Vagina (tissue), 2 donors: ENCODE measurements at regions not wholly inside any gene's neighbourhood (a gene's known extent, or its start where the extent isn't known, plus 50 kb on each side); places are given as distances from the start of the nearest gene placed in this dataset.

Source experiments
- DNase-seq, 2 donors: peaks; one replicate each; pipeline ENCODE4 v3.0.0-alpha.2; 2017; ENCODE audit errors: extremely low spot score in 2 of 2
- H3K27ac ChIP-seq: fragments of 200-600 bp; sonication (generic); one replicate; pipeline ENCODE4 v1.5.1; 2019
- H3K27me3 ChIP-seq: fragments of 200-600 bp; sonication (generic); one replicate; pipeline ENCODE4 v1.5.1; 2019
- H3K36me3 ChIP-seq, 2 donors: fragments of 200-600 bp; sonication (generic); one replicate each; pipeline ENCODE4 v1.5.1; 2017 to 2019
- H3K4me1 ChIP-seq: fragments of 200-600 bp; sonication (generic); one replicate; pipeline ENCODE4 v1.5.1; 2019
- H3K4me3 ChIP-seq, 2 donors: fragments of 200-600 bp; sonication (generic); 1 replicate in 1 of 2; 2 replicates in 1 of 2; pipeline ENCODE4 v1.5.1; 2016 to 2019
- H3K9me3 ChIP-seq: fragments of 200-600 bp; sonication (generic); one replicate; pipeline ENCODE4 v1.5.1; 2019
- POLR2A ChIP-seq, 2 donors: fragments of 450-650 bp; IDR thresholded peaks; one replicate each; pipeline ENCODE4 v1.6.1; 2017; ENCODE audit warnings: antibody characterized with exemption in 2 of 2, mild to moderate bottlenecking in 2 of 2, moderate library complexity in 2 of 2
- POLR2AphosphoS5 ChIP-seq, 2 donors: sonication (generic); formaldehyde crosslinking; IDR thresholded peaks; one replicate each; pipeline ENCODE4 v1.9.0; 2017; ENCODE audit warnings: antibody characterized with exemption in 2 of 2, mild to moderate bottlenecking in 2 of 2, low read depth in 1 of 2; ENCODE audit not compliant: insufficient read depth in 1 of 2
- intact Hi-C: fragments of 100-400 bp; cut with DNase I; formaldehyde crosslinking; loops from one replicate; pipeline ENCODE4 v1.15.1; 2023
- TF ChIP-seq, protein P1 (sequence below), 3 experiments: fragments of 450-650 bp in 2 of 3; fragments of 200-600 bp in 1 of 3; sonication (generic) in 1 of 3; IDR thresholded peaks; one replicate each; pipeline ENCODE4 v1.5.1; 2017 to 2019; ENCODE audit warnings: antibody characterized with exemption in 3 of 3, mild to moderate bottlenecking in 2 of 3, moderate library complexity in 2 of 3

DNA sequence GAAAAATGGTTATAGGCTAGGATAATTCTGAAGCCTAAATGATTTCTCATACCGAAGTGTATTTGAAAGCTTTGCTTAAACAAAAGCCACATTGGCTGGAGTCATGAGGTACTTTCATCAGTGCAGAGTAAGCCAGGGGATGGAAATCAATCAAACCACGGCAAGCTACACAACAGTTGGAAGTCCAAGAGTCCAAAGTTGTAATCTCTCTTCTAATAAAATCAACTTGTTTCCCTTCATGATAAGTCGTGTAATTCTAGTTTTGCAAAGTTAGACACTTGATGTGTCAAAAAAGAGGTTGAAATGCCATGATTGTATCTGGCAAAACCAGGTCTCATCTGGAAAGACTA is 250.5 kb upstream of the VEPH1 start:
- Histone ChIP-seq H3K27me3 (no peaks in the 10 kb centered on the region), H3K4me1 (no peaks in the 10 kb centered on the region), H3K27ac (no peak overlapping the region), H3K4me3 (no peak overlapping the region), H3K9me3 (no peaks in the 10 kb centered on the region), H3K36me3 (no peaks in the 10 kb centered on the region)
- intact Hi-C loops: no loop called here
- no peak for TF ChIP-seq POLR2AphosphoS5 (IDR thresholded peaks at IDR 0.05; ENCODE audit: insufficient read depth in 1 of 2, low read depth in 1 of 2)
- DNase-seq: no peak

DNA sequence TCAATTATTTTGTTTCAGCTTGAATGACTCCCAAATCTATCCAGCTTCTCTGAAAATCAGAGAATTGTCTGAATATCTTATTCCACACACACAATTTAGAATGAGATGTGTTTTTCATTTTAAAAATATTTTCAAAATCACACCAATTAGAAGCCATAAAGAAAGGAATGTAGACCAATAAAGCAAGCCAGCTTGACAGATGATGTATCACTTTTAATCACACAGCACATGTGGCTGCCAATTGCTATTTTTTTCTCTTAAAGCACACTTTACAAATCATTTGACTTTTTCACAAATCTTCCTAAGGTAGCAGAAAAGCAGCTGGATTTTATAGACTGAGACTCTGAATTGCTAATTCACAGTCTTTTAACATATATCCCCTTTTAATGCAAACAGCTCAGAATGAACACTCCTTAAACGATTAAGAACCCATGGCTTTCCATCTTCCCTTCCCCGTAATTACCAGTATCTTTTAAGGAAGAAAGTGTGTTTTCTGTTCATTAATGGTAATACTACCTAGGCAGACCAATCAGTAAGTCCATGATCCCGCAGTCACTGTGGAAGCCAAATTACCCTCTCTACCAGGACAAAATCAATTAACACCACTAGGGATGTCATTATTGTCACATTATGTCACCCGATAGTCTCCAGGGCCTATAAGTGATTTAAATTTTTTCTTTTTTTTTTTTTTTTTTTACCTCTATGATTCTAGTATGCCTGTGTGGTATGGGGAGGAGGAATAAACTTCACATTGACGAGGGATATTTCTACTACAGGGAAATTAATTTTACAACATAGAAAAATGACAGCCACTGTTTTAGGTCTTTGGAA is 250.0 kb upstream of the VEPH1 start:
- intact Hi-C loops: no loop called here
- no peak for DNase-seq
- H3K27me3 ChIP-seq: no peaks in the 10 kb centered on the region
- no peaks in the 10 kb centered on the region for H3K4me1 ChIP-seq
- TF ChIP-seq, protein P1, sequence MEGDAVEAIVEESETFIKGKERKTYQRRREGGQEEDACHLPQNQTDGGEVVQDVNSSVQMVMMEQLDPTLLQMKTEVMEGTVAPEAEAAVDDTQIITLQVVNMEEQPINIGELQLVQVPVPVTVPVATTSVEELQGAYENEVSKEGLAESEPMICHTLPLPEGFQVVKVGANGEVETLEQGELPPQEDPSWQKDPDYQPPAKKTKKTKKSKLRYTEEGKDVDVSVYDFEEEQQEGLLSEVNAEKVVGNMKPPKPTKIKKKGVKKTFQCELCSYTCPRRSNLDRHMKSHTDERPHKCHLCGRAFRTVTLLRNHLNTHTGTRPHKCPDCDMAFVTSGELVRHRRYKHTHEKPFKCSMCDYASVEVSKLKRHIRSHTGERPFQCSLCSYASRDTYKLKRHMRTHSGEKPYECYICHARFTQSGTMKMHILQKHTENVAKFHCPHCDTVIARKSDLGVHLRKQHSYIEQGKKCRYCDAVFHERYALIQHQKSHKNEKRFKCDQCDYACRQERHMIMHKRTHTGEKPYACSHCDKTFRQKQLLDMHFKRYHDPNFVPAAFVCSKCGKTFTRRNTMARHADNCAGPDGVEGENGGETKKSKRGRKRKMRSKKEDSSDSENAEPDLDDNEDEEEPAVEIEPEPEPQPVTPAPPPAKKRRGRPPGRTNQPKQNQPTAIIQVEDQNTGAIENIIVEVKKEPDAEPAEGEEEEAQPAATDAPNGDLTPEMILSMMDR (IDR thresholded peaks at IDR 0.05): no peak
- H3K27ac ChIP-seq: no peak overlapping the region
- H3K9me3 ChIP-seq: no peaks in the 10 kb centered on the region
- no peaks in the 10 kb centered on the region for H3K36me3 ChIP-seq
- no peak overlapping the region for H3K4me3 ChIP-seq

DNA sequence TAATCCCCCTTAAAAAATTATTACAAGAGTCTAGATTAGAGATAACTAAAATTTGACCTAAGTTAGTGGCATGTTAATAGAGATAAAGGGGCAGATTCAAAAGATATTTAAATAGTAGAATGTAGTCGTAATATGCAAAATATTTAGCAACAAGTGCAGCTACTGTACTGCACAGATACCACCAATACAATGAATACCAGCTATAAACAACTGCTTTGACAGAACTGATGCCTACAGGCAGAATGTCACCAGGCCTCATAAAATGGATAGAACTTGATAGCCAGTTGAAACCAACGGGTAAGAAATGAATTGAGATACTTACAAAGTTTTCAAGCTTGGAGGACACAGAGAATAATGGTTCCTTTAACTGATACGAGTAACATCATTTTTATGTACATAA is 249.3 kb upstream of the VEPH1 start:
- no peaks in the 10 kb centered on the region for H3K27me3 ChIP-seq
- no peaks in the 10 kb centered on the region for H3K4me1 ChIP-seq
- no peak overlapping the region for H3K27ac ChIP-seq
- no peak for DNase-seq
- no peaks in the 10 kb centered on the region for H3K9me3 ChIP-seq
- no peak for TF ChIP-seq POLR2A (IDR thresholded peaks at IDR 0.05)
- TF ChIP-seq POLR2AphosphoS5 (IDR thresholded peaks at IDR 0.05; ENCODE audit: insufficient read depth in 1 of 2, low read depth in 1 of 2): no peak
- TF ChIP-seq, protein P1 (IDR thresholded peaks at IDR 0.05): no peak
- no peak overlapping the region for H3K4me3 ChIP-seq
- intact Hi-C loops: no loop called here
- no peaks in the 10 kb centered on the region for H3K36me3 ChIP-seq

DNA sequence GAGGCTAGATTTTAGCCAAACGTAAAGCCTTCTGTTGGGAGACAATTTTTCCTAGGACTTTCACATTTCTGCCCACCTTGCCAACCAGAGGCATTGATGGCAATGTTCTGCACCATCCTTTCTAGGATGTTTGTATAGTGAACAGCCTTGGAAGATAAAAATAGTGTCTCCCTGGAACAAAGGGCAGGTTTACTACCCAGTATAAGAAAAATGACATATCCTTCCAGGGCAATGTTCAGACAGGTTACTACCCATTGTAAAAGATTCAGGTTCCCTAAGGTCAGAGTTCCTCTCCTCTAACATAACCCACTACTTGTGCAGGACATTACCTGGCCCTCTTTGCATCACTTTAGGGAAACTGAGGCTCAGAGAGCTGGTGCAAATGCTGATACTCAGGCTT is 248.2 kb upstream of the VEPH1 start:
- Histone ChIP-seq H3K4me1 (no peaks in the 10 kb centered on the region), H3K9me3 (no peaks in the 10 kb centered on the region), H3K27ac (no peak overlapping the region), H3K27me3 (no peaks in the 10 kb centered on the region), H3K4me3 (no peak overlapping the region), H3K36me3 (no peaks in the 10 kb centered on the region)
- DNase-seq: no peak
- TF ChIP-seq, protein P1 (IDR thresholded peaks at IDR 0.05): no peak
- TF ChIP-seq POLR2A (IDR thresholded peaks at IDR 0.05) (no peak), POLR2AphosphoS5 (IDR thresholded peaks at IDR 0.05; ENCODE audit: insufficient read depth in 1 of 2, low read depth in 1 of 2) (no peak)
- intact Hi-C loops: no loop called here

DNA sequence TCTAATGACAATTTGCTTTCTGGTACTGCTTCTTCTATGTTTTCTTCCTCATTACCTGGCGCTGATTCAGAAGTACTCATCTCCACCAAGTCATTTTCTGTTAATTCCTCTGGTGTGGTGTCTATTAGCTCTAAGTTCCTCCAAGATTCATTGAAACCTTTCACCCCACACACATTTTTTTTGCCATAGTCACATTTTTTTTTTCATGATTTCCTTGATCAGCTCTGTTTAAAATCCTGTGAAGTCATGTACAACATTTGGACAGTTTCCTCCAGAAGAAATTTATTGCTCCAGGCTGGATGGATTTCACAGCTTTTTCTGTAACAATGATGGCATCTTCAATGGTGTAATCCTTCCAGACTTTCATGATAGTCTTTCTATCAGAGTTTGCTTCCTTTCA is 243.2 kb upstream of the VEPH1 start:
- Histone ChIP-seq H3K9me3 (no peaks in the 10 kb centered on the region), H3K4me1 (no peaks in the 10 kb centered on the region), H3K27ac (no peak overlapping the region), H3K36me3 (no peaks in the 10 kb centered on the region), H3K4me3 (no peak overlapping the region), H3K27me3 (no peaks in the 10 kb centered on the region)
- TF ChIP-seq, protein P1 (IDR thresholded peaks at IDR 0.05): no peak
- intact Hi-C loops: no loop called here
- DNase-seq: no peak
